GM13977 (cell line): ENCODE measurements at regions not wholly inside any gene's neighbourhood (a gene's known extent, or its start where the extent isn't known, plus 50 kb on each side); places are given as distances from the start of the nearest gene placed in this dataset.

ENCODE experiments used
- DNase-seq: peaks from one replicate; pipeline ENCODE4 v3.0.0; 2012; ENCODE audit warnings: low spot score
- CTCF ChIP-seq: IDR thresholded peaks from 2 replicates; pipeline ENCODE4 v1.5.1; 2012; ENCODE audit warnings: mild to moderate bottlenecking, control low read depth; ENCODE audit not compliant: insufficient read depth; ENCODE audit errors: extremely low read depth, missing control alignments
- in situ Hi-C: fragments of 300-500 bp; cut with MboI; formaldehyde crosslinking; loops from one replicate; pipeline ENCODE4 v1.12.0; 2022; ENCODE audit warnings: low sequenced_read_pairs, low pct_unique_long_range_greater_than_20kb, mixed read lengths, inconsistent platforms; ENCODE audit not compliant: unreplicated experiment

GRCh38 chr4:38601916-38602291 lies 62.1 kb upstream of the KLF3 start:
- in situ Hi-C loops: no loop called here

GRCh38 chr4:38603652-38604051 lies 60.3 kb upstream of the KLF3 start:
- in situ Hi-C loops: no loop called here
- no peak for DNase-seq
- TF ChIP-seq CTCF: no peak

More at GRCh38 chr4:38601916-38602291, 62.1 kb upstream of the KLF3 start:
- no peak for DNase-seq
- TF ChIP-seq CTCF: no peak

DNA sequence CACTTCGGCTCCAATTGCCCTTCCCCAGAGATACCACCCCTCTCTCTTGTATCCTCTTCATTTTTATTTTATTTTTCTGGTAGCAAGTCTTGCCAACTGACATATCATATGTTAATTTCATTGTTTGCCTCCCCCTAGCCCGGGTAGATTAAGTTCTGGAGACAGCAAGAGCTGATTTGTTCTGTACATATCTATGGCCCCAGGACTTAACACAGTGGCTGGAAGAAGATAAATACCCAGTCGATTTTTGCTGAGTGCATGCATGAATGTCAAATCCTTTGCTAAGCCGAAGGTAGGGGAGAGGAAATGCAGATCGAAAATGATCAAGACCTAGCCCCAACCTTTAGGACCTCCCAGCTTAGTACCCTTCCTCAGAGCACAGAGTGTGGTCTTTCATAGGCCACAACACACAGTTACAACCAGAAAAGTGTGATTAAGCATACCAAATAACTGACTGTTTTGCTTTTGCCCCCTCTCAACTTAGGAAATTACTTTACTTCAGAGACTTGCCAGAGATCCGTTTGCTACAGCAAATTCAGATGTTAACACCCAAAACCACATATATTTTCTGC lies 58.7 kb upstream of the KLF3 start:
- DNase-seq: no peak
- no peak for TF ChIP-seq CTCF
- in situ Hi-C loops: no loop called here

GRCh38 chr4:38605753-38606586 lies 58.0 kb upstream of the KLF3 start:
- no peak for DNase-seq
- in situ Hi-C loops: no loop called here
- TF ChIP-seq CTCF: no peak

GRCh38 chr4:38606587-38606905 lies 57.5 kb upstream of the KLF3 start:
- no peak for TF ChIP-seq CTCF
- in situ Hi-C loops: no loop called here
- no peak for DNase-seq

DNA sequence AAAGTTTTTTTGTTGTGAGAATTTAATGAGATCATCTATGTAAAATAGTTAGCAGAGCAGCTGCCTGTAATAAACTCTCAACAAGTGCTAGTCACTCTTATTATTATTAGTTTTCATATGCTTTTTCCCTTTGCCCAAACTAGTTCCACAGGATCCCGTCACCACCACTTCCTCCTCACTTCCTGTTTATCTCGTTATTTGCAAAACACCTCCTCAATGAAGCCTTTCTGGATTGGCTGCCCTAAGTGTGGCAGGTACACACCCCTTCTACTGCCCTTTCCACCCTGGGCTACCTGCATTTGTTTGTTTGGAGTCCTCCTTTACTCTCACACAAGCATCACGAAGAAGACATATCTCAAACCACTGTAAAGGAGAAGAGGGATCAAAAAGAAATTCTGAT lies 54.4 kb upstream of the KLF3 start:
- DNase-seq: no peak
- in situ Hi-C loops: no loop called here

More for the DNA sequence above, 54.4 kb upstream of the KLF3 start:
- TF ChIP-seq CTCF: no peak
